ENCODE measurements at regions not wholly inside any gene's neighbourhood (a gene's known extent, or its start where the extent isn't known, plus 50 kb on each side); places are given as distances from the start of the nearest gene placed in this dataset.

DNA sequence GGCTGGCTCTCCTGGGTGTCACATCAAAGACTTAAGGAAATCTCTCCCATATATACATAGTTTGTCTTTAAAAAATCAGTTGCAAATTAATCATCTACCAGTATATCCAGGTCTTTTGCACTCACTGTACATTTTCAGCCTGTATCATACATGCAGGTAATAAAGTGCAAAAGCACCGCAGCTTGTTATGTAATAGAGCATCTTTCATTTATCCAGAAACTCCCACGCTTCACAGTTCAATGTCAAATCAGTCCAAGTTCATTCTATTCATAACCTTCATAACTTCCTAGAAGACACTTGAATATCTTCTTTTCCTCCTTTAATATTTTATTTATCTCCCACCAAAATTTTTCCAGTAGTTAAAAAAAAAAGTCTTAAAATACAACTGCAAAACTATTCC is 89.6 kb upstream of the KCTD1 start:
- H3K4me3 ChIP-seq: no peak overlapping the region
- 93 to 94% methylated on average over 2 of the region's 2 CpGs for WGBS, 2 donors
- TF ChIP-seq CTCF (IDR thresholded peaks at IDR 0.05): no peak
- no peaks in the 10 kb centered on the region for H3K36me3 ChIP-seq
- peaks cover 0 to 7% (median 0%) of the 10 kb centered on the region in 9 donors for H3K4me1 ChIP-seq
- no peaks in the 10 kb centered on the region for H3K9me3 ChIP-seq
- DNase-seq (no peak), ATAC-seq (no peak)
- H3K27ac ChIP-seq: no peak overlapping the region
- intact Hi-C loops (cut with DNase I): loop anchor here in 2 of 10 donors (5.0 to 10.0 kb wide), 2 partner anchors 49 to 83 kb away; no protein-coding TSS in a partner anchor
- H3K27me3 ChIP-seq: peaks cover 0 to 4% (median 0%) of the 10 kb centered on the region in 7 donors

- H3K4me3 ChIP-seq: no peak overlapping the region
- no peaks in the 10 kb centered on the region for H3K9me3 ChIP-seq
- WGBS, 2 donors: 72 to 82% methylated on average over 8 of the region's 8 CpGs
- no peak for TF ChIP-seq CTCF (IDR thresholded peaks at IDR 0.05)
- no peaks in the 10 kb centered on the region for H3K36me3 ChIP-seq
- peaks cover 0 to 4% (median 0%) of the 10 kb centered on the region in 7 donors for H3K27me3 ChIP-seq
- no peak overlapping the region for H3K27ac ChIP-seq
- no peak for DNase-seq
- no peak for ATAC-seq
- intact Hi-C loops (cut with DNase I): loop anchor here in 2 of 10 donors (5.0 to 10.0 kb wide), 2 partner anchors 50 to 83 kb away; no protein-coding TSS in a partner anchor
- H3K4me1 ChIP-seq: peaks cover 0 to 6% (median 0%) of the 10 kb centered on the region in 9 donors
These were observed 89.0 kb upstream of the KCTD1 start for GRCh38 chr18:26637324-26637723.

DNA sequence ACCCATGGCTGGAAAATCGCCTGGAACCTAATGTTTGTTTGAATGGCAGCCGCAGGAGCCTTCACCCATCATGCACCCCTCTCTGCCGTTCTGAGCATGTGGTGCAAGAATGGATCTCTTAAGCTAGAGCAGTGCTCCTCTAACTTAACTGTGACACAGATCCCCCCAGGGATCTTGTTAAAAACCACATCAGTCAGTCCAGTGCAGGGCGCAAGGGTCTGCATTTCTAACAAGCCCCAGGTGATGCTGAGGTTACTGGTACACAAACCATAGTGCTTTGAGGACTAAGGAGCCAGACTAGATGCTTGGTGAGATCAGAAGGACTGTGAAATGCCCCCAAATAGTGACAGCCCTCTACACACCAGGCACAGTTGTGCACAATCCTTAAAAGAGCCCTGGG is 87.1 kb upstream of the KCTD1 start:
- ATAC-seq: no peak
- no peak overlapping the region for H3K27ac ChIP-seq
- H3K36me3 ChIP-seq: no peaks in the 10 kb centered on the region
- H3K4me3 ChIP-seq: no peak overlapping the region
- DNase-seq: no peak
- WGBS, 2 donors: 89 to 92% methylated on average over 4 of the region's 4 CpGs
- no peaks in the 10 kb centered on the region for H3K9me3 ChIP-seq
- H3K27me3 ChIP-seq: peaks cover 0 to 4% (median 0%) of the 10 kb centered on the region in 7 donors
- no peak for TF ChIP-seq CTCF (IDR thresholded peaks at IDR 0.05)
- intact Hi-C loops (cut with DNase I): loop anchor here in 2 of 10 donors (5.0 to 10.0 kb wide), 2 partner anchors 52 to 81 kb away; no protein-coding TSS in a partner anchor
- H3K4me1 ChIP-seq: no peaks in the 10 kb centered on the region

- Histone ChIP-seq H3K9me3 (no peaks in the 10 kb centered on the region), H3K27ac (no peak overlapping the region), H3K27me3 (peaks cover 0 to 4% (median 0%) of the 10 kb centered on the region in 7 donors), H3K36me3 (no peaks in the 10 kb centered on the region), H3K4me1 (no peaks in the 10 kb centered on the region), H3K4me3 (no peak overlapping the region)
- no peak for TF ChIP-seq CTCF (IDR thresholded peaks at IDR 0.05)
- ATAC-seq (no peak), DNase-seq (no peak)
- intact Hi-C loops (cut with DNase I): loop anchor here in 2 of 10 donors (5.0 to 10.0 kb wide), 2 partner anchors 53 to 80 kb away; no protein-coding TSS in a partner anchor
- 84 to 89% methylated on average over 4 of the region's 4 CpGs for WGBS, 2 donors
These were observed 86.3 kb upstream of the KCTD1 start for GRCh38 chr18:26634631-26635030.
